NCI-H1417 (cell line): ENCODE measurements at regions not wholly inside any gene's neighbourhood (a gene's known extent, or its start where the extent isn't known, plus 50 kb on each side); places are given as distances from the start of the nearest gene placed in this dataset.
"Not testable (repeated sequence)": the region's sequence is repeated elsewhere in the genome, so short reads cannot be mapped to it uniquely, and the experiment has no call there.

Experiments used
- DNase-seq, 3 experiments: peaks; one replicate each; lab custom pipeline; 2025; lab: John Stamatoyannopoulos, UW

GRCh38 chr13:87877477-87877876, 206.3 kb downstream of the SLITRK5 start:
- DNase-seq: no peak

DNA sequence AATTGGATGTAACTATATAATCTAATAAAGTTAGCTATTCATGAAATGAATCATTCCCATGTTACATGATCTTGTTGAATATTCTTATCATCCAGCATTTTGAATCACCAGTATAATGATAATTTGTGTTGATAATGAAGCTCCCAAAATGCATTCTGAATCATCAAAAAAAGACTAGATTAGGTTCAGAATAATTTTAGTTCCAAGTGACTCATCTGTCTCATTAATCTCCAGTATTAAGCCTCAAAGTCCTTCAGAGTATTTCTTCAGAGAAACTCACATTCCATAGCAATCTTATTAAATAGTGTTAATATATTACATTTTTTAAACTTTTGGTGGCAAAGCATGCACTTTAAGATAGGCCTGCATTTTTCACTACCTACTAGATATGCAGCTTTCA, 207.5 kb downstream of the SLITRK5 start:
- DNase-seq: no peak

DNA sequence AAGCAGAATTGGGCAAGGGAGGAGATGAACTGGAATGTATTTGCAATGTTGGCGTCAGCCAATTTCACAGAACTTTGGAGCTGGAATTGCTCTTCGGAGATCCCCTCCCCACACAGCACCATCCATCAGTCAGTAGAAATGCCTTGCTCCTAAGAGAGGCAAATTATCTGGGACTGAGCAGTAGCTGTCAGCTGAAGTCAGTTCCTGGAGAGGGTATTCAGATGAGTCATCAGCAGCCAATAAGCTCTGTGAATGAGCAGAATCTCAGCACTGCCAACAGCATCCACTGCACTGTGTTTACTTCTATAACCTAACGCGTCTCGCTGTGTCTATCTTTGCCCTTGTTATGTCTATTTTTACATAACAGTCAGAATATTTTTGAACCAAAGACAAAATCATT, 213.7 kb downstream of the SLITRK5 start:
- DNase-seq: peak in 1 of 3 experiments; percentile 31

DNA sequence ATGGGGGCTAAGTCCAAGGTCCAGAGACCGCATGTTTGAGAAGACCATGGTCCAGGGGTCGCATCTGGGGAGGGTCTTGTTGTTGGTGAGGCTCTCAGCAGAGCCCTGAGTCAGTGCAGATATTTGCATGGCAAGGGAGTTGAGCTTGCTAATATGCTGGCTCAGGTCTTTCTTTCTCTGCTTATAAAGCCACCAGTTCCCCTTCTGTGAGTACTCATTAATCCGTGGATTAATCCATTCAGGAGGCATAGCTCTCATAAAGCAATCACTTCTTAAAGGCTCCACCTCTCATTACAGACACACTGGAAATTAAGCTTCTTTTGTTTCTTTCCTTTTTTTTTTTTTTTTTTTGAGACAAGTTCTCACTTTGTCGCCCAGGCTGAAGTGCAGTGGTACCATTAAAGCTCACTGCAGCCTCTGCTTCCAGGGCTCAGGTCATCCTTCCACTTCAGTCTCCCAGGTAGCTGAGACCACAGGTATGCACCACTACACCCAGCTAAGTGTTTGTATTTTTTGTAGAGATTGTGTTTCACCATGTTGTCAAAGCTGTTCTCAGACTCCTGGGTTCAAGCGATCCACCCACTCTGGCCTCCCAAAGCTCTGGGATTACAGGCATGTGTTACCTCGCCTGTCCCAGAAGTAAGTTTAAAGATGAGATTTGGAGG, 216.4 kb downstream of the SLITRK5 start:
- peak in 2 of 3 experiments; percentile 51 to 72 for DNase-seq

- peak; percentile 62 to 98 (median 86) for DNase-seq
Observed at GRCh38 chr13:87889254-87889653, 218.1 kb downstream of the SLITRK5 start.

GRCh38 chr13:87893186-87893585, 222.0 kb downstream of the SLITRK5 start:
- DNase-seq: no peak

DNA sequence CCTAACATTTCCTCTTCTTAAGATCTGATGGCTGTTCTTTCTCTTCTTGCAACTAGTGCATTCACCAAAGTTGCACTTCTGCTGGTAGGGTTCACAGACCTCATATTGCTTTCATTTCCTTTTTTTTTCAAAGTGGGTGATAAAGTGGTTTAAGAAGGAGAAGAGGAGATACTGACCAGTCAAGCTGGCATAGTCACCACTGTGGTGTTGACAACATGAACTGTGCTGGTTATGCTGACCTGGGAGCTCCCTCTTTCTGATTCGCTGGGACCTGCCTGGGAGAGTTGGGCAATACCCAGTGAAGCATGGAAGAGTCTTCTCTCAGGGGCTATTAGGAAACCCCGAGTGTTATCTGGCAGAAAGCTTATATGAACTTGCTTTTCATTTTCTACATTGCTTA, 222.9 kb downstream of the SLITRK5 start:
- DNase-seq: no peak

- DNase-seq: no peak
Observed at GRCh38 chr13:87903553-87903952, 232.4 kb downstream of the SLITRK5 start.

DNA sequence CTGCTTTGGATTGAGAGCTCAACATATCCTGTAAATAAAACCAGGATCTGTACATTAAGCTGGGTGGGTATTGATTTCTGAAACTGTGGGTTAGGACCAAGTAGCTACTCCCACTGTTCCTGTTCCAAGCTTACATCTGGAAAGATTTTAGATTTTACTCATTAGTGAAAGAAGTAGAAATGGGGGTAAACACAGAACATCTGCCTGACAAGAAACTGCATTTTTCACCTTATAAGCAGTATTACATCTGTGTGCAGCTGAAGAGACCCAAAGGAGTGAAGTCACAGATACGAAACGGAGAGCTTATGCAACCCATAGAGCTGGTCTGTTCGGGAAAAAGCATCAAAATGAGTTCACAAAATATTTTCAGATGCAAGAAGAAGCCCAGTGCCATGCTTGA, 235.2 kb downstream of the SLITRK5 start:
- DNase-seq: no peak

GRCh38 chr13:87907202-87907601, 236.0 kb downstream of the SLITRK5 start:
- no peak for DNase-seq

- DNase-seq: no peak
Observed at GRCh38 chr13:87919956-87920355, 248.8 kb downstream of the SLITRK5 start.

DNA sequence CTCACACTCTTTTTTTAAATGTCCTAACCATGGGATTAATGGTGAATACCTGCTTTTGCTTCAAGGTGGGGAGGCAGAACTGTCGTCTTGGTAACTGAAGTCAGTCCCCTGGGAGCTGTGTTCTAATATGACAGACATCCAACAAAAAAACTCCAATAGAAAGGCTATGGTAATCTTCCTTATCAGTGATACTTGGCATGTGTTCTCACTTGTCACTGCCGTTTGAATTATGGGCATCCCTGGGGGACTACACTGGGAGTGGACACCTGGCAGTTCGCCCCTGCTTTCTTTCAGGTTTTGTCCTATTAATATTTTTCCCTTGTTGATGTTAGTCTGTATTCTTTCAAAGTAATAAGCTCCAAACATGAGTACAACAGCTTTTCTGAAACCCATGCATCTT, 252.6 kb downstream of the SLITRK5 start:
- peak; percentile 15 to 76 (median 32) for DNase-seq

- DNase-seq: no peak
Observed at GRCh38 chr13:87925006-87925405, 253.8 kb downstream of the SLITRK5 start.

- DNase-seq: no peak
Observed at GRCh38 chr13:87940776-87941175, 269.6 kb downstream of the SLITRK5 start.

- DNase-seq: no peak
Observed at GRCh38 chr13:87941226-87941625, 270.1 kb downstream of the SLITRK5 start.

GRCh38 chr13:87942205-87942604, 271.0 kb downstream of the SLITRK5 start:
- no peak for DNase-seq

DNA sequence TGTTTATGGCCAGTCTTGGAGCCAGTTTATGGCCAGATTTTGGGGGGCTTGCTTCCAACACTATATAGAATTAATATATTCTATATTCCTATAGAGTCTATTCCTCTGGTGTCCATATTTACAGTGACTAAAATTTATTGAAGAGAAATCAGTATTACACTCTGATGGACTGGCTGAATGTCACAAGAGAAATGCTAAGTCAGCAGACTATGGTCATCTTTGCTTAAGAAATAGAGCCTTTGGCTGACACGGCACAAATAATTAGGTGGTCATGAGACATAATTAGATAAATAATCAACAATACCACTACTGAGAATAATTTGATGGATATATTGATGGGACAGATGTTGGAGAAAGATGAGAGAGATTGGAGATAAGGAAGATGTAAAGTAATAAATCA, 272.9 kb downstream of the SLITRK5 start:
- peak in 1 of 3 experiments; percentile 44 for DNase-seq

GRCh38 chr13:87952377-87952776, 281.2 kb downstream of the SLITRK5 start:
- DNase-seq: no peak

DNA sequence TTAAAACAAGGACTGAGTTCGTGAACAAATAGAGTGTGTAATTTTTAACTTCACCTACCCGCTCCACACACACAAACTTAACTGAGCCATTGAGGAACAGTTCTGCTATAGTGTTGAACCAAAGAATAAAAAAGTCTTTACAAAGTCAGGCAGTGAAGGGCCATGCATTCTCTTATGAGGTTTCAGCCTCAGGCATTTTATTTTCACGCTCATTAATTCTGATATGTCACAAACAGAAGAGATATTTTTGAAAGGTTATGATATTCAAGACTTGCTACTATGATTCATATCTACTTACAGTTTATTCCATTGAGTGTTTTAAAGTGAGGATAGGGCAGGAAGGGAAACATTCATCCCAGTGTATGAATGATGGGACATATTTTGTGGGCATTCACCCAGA, 282.2 kb downstream of the SLITRK5 start:
- no peak for DNase-seq

DNA sequence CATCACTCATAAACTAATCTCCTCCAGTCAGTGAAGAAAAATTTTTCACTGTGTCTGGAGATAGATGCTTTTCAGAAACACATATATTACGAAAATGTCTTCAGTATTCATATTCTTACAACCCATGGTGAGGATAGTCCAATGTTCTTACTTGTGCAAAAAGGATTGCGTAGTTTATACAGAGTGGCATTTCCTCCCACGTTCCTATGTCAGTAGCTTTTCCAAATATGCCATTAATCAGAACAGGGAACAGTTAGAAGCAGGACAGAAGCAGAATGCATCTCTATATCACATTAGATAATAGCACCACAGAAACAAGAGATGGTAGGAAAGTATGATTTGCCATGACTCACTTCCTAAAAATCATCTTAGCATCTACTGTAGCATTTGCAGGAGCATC, 282.9 kb downstream of the SLITRK5 start:
- DNase-seq: no peak

GRCh38 chr13:87961546-87961945, 290.4 kb downstream of the SLITRK5 start:
- DNase-seq: no peak

- DNase-seq: no peak
Observed at GRCh38 chr13:87972568-87972967, 301.4 kb downstream of the SLITRK5 start.

- no peak for DNase-seq
Observed at GRCh38 chr13:87975035-87975434, 303.9 kb downstream of the SLITRK5 start.

GRCh38 chr13:87976650-87977049, 305.5 kb downstream of the SLITRK5 start:
- DNase-seq: not testable (repeated sequence)
